ENCODE measurements at regions not wholly inside any gene's neighbourhood (a gene's known extent, or its start where the extent isn't known, plus 50 kb on each side); places are given as distances from the start of the nearest gene placed in this dataset.

DNA sequence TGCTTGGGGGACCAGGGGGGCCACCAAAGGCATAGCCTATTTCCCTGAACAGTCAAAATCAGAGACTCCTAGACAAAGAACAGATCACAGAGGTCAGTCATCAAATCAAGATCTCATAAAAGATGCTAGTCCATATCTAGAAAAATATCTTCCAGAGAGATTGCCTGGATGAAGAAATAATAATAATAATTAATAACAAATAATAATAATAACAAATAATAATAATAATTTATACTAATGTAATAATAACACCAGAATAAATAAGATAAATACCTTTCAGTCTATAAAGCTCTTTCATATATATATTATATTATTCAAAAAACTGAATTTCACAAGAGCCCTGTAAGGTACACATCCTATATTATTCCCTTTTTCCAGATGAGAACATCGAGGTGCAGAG lies 129.6 kb downstream of the PAX1 start:
- Histone ChIP-seq H3K36me3 (ENCODE audit: control insufficient read depth in 2 of 2, extremely low read depth in 1 of 2, insufficient read depth in 2 of 2, low read length in 2 of 2) (no peaks in the 10 kb centered on the region), H3K9me3 (ENCODE audit: control insufficient read depth, low read depth, low read length) (no peaks in the 10 kb centered on the region), H3K4me1 (ENCODE audit: control insufficient read depth, extremely low read depth, insufficient read depth, low read length) (no peaks in the 10 kb centered on the region), H3K79me2 (ENCODE audit: control insufficient read depth, insufficient read depth, low read length) (no peaks in the 10 kb centered on the region), H3K27me3 (ENCODE audit: control insufficient read depth, extremely low read depth, insufficient read depth, low read length) (no peaks in the 10 kb centered on the region), H3K9ac (ENCODE audit: control insufficient read depth, extremely low read depth, insufficient read depth, low read length) (no peak overlapping the region), H4K20me1 (ENCODE audit: control insufficient read depth, extremely low read depth, insufficient read depth, low read length) (no peaks in the 10 kb centered on the region), H3K27ac (ENCODE audit: control insufficient read depth, insufficient read depth, low read length) (no peak overlapping the region), H3K9me1 (ENCODE audit: control insufficient read depth, extremely low read depth, insufficient read depth, low read length) (no peaks in the 10 kb centered on the region), H3K4me3 (ENCODE audit: control insufficient read depth in 2 of 3, extremely low read depth in 1 of 3, insufficient read depth in 2 of 3, low read depth in 1 of 3, low read length in 3 of 3) (no peak overlapping the region), H2AFZ (ENCODE audit: control insufficient read depth, low read length) (no peak overlapping the region), H3K4me2 (ENCODE audit: control insufficient read depth, extremely low read depth, insufficient read depth, low read depth, low read length) (no peak overlapping the region)
- dilution Hi-C loops (cut with MboI; ENCODE audit: extremely low pct_ligation_motif_present, low sequenced_read_pairs): no loop called here
- DNase-seq (ENCODE audit: low read depth, low spot score): no peak
- TF ChIP-seq, protein P1, sequence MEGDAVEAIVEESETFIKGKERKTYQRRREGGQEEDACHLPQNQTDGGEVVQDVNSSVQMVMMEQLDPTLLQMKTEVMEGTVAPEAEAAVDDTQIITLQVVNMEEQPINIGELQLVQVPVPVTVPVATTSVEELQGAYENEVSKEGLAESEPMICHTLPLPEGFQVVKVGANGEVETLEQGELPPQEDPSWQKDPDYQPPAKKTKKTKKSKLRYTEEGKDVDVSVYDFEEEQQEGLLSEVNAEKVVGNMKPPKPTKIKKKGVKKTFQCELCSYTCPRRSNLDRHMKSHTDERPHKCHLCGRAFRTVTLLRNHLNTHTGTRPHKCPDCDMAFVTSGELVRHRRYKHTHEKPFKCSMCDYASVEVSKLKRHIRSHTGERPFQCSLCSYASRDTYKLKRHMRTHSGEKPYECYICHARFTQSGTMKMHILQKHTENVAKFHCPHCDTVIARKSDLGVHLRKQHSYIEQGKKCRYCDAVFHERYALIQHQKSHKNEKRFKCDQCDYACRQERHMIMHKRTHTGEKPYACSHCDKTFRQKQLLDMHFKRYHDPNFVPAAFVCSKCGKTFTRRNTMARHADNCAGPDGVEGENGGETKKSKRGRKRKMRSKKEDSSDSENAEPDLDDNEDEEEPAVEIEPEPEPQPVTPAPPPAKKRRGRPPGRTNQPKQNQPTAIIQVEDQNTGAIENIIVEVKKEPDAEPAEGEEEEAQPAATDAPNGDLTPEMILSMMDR (optimal IDR thresholded peaks at IDR 0.05 in 1 of 3, IDR thresholded peaks at IDR 0.05 in 1 of 3, conservative IDR thresholded peaks at IDR 0.05 in 1 of 3; ENCODE audit: extremely low read depth in 1 of 3, insufficient read depth in 2 of 3, low read length in 3 of 3): no peak
- FAIRE-seq: no peak

DNA sequence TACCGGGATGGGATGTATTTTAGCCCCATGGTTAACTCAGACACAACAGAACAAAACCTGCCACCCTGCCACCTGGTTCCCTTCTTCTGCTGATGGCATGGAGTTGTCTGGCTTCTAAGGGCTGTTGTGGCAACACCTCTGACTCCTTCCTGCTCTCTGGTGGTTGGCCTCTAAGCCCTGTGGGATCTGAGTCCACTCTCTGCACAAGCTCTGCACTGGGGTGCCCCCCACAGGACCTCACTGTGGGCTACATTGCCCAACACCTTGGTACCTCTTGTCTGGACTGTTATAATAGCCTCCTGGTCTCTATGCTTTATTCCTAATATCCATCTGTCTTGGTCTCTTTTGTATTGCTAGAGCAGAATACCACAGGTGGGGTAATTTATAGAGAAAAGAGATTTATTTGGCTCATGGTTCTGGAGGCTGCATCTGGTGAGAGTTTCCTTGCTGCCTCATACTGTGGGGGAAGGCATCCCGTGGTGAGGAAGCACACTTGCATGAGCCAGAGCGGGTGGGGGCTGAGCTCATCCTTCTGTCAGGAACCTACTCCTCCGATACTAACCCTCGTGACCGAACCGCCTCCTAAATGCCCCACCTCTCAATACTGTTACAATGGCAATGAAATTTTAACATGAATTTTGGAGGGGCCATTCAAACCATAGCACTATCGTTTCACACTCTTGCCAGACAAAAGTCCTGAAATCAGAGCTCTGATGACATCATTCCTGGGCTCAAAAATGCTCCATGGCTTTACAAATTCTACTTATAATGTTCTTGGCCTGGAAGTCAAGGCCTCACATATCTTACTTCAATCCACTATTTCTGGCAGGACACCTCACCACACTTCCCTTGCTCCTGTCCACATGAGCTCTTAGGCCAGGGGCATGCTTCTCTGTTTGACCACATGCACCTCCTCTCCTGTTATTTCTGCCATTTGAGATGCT lies 127.2 kb downstream of the PAX1 start:
- dilution Hi-C loops (cut with MboI; ENCODE audit: extremely low pct_ligation_motif_present, low sequenced_read_pairs): no loop called here
- H2AFZ ChIP-seq (ENCODE audit: control insufficient read depth, low read length): no peak overlapping the region
- FAIRE-seq (no peak), DNase-seq (ENCODE audit: low read depth, low spot score) (no peak)
- no peaks in the 10 kb centered on the region for H3K9me1 ChIP-seq (ENCODE audit: control insufficient read depth, extremely low read depth, insufficient read depth, low read length)
- H3K9ac ChIP-seq (ENCODE audit: control insufficient read depth, extremely low read depth, insufficient read depth, low read length): no peak overlapping the region
- no peaks in the 10 kb centered on the region for H3K79me2 ChIP-seq (ENCODE audit: control insufficient read depth, insufficient read depth, low read length)
- no peaks in the 10 kb centered on the region for H3K4me1 ChIP-seq (ENCODE audit: control insufficient read depth, extremely low read depth, insufficient read depth, low read length)
- H3K27me3 ChIP-seq (ENCODE audit: control insufficient read depth, extremely low read depth, insufficient read depth, low read length): no peaks in the 10 kb centered on the region
- no peaks in the 10 kb centered on the region for H3K9me3 ChIP-seq (ENCODE audit: control insufficient read depth, low read depth, low read length)
- H3K36me3 ChIP-seq (ENCODE audit: control insufficient read depth in 2 of 2, extremely low read depth in 1 of 2, insufficient read depth in 2 of 2, low read length in 2 of 2): no peaks in the 10 kb centered on the region
- H3K27ac ChIP-seq (ENCODE audit: control insufficient read depth, insufficient read depth, low read length): no peak overlapping the region
- TF ChIP-seq, protein P1 (optimal IDR thresholded peaks at IDR 0.05 in 1 of 3, IDR thresholded peaks at IDR 0.05 in 1 of 3, conservative IDR thresholded peaks at IDR 0.05 in 1 of 3; ENCODE audit: extremely low read depth in 1 of 3, insufficient read depth in 2 of 3, low read length in 3 of 3): no peak
- TF ChIP-seq EZH2 (IDR thresholded peaks at IDR 0.05; ENCODE audit: low read length): no peak
- H4K20me1 ChIP-seq (ENCODE audit: control insufficient read depth, extremely low read depth, insufficient read depth, low read length): no peaks in the 10 kb centered on the region
- H3K4me3 ChIP-seq (ENCODE audit: control insufficient read depth in 2 of 3, extremely low read depth in 1 of 3, insufficient read depth in 2 of 3, low read depth in 1 of 3, low read length in 3 of 3): no peak overlapping the region
- no peak overlapping the region for H3K4me2 ChIP-seq (ENCODE audit: control insufficient read depth, extremely low read depth, insufficient read depth, low read depth, low read length)
